ENCODE measurements at regions not wholly inside any gene's neighbourhood (a gene's known extent, or its start where the extent isn't known, plus 50 kb on each side); places are given as distances from the start of the nearest gene placed in this dataset.
A peak's percentile ranks its signal among the peaks of the same experiment; 100 is the strongest.
"Not testable (repeated sequence)": the region's sequence is repeated elsewhere in the genome, so short reads cannot be mapped to it uniquely, and the experiment has no call there.

DNA sequence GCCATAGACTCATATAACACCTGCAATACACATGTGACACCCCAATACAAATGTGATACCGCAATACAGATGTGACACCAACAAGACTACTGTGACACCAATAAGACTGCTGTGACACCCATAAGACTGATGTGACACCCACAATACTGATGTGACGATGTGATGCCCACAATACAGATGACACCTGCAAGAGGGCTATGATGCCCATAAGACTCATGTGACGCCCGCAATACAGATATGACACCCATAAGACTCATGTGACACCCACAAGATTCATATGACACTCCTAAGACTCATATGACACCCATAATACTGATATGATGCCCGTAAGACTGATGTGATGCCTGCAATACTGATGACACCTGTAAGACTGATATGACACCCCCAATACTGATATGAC, 113.0 kb downstream of the MRPL57 start:
- Mint-ChIP-seq H3K27me3 (peaks cover 15 to 18% of the 10 kb centered on the region in 2 donors), H3K4me1 (ENCODE audit: low read depth in 2 of 2) (no peaks in the 10 kb centered on the region), H3K36me3 (peaks cover 5% of the 10 kb centered on the region), H3K9me3 (no peaks in the 10 kb centered on the region), H3K27ac (no peak overlapping the region), H3K4me3 (no peak overlapping the region)
- DNase-seq (ENCODE audit: low spot score) (no peak), ATAC-seq (peak; percentile 50 to 58)

DNA sequence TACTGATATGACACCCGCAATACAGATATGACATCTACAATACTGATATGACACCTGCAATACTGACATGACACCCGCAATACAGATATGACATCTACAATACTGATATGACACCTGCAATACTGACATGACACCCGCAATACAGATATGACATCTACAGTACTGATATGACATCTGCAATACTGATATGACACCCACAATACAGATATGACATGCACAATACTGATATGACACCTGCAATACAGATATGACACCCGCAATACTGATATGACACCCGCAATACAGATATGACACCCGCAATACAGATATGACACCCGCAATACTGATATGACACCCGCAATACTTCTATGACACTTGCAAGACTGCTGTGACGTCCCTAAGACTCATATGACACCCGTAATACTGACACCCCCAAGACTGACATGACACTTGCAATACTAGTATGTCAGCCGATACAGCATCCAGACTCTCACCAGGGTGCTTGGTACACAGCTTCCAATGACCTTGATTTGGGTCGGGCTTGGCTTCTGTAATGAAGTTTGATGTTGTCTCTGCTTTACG, 114.1 kb downstream of the MRPL57 start:
- H3K27me3 Mint-ChIP-seq; H3K9me3 Mint-ChIP-seq; H3K4me3 Mint-ChIP-seq; H3K36me3 Mint-ChIP-seq; DNase-seq (ENCODE audit: low spot score); H3K4me1 Mint-ChIP-seq (ENCODE audit: low read depth in 2 of 2); ATAC-seq: not testable (repeated sequence)
- peak overlapping the region in 1 of 2 donors; percentile 44 for H3K27ac Mint-ChIP-seq

DNA sequence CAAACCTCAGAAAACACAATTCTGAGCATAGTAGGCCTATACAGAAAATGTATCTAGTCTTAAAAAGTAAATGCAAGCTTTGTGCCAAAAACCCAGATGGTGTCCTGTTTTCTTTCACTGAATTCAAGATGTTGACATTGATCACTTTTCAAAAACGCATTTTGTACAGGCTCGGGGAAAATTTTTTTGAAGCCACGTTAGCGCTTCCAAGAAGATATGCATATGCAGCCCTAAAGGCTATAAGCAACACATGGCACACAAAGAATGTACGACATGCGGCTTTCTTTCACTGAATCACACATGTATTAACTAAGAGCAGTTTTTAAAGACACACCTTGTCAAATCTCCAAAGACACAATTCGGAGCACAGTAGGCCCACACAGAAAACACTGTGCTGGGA, 115.4 kb downstream of the MRPL57 start:
- no peaks in the 10 kb centered on the region for H3K9me3 Mint-ChIP-seq
- no peak overlapping the region for H3K4me3 Mint-ChIP-seq
- DNase-seq (ENCODE audit: low spot score) (no peak), ATAC-seq (no peak)
- H3K27ac Mint-ChIP-seq: no peak overlapping the region
- no peaks in the 10 kb centered on the region for H3K4me1 Mint-ChIP-seq (ENCODE audit: low read depth in 2 of 2)
- H3K27me3 Mint-ChIP-seq: peaks cover 0 to 4% of the 10 kb centered on the region in 2 donors
- peaks cover 5% of the 10 kb centered on the region for H3K36me3 Mint-ChIP-seq

DNA sequence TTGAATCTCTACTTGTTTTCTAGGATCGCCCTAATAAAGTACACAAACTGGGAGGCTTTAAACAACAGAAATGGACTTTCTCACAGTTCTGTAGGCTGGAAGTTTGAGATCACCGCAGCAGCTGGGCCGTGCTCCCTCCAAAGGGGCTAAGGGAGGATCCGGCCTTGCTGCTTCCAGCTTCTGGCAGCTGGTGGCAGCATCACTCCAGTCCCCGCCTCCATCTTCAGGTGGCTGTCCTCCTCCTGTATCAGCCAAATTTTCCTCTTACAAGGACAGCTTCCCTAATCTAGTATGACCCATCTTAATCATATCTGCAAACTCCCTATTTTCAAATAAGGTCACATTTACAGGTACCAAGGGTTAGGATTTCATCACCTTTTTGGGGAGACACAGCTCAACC, 120.5 kb downstream of the MRPL57 start:
- H3K36me3 Mint-ChIP-seq, H3K27me3 Mint-ChIP-seq: not testable (repeated sequence)

DNA sequence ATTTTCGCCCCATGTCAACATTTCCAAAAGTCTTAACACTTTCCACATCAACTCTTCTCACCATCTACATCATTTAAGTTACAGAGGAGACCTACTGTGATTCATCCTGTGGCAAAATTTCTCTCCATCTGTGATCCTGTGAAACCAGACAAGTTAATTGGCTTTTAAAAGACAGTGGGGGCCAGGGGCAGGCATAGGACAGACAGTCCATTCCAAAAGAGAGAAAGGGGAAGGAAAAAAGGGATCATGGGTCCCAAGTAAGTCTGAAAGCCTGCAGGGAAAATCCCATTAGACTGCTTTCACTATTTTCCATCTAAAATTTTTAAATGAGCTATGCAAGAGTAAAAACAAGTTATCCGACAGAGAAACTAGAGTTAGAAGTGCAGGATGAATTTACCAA, 121.0 kb downstream of the MRPL57 start:
- Mint-ChIP-seq H3K27me3 (no peaks in the 10 kb centered on the region), H3K4me3 (peak overlapping the region; percentile 84), H3K36me3 (no peaks in the 10 kb centered on the region), H3K27ac (peak overlapping the region; percentile 74), H3K4me1 (ENCODE audit: low read depth in 2 of 2) (peaks cover 19% of the 10 kb centered on the region in 2 donors), H3K9me3 (no peaks in the 10 kb centered on the region)
- ATAC-seq (no peak), DNase-seq (ENCODE audit: low spot score) (no peak)

More for the DNA sequence above, 120.5 kb downstream of the MRPL57 start:
- not testable (repeated sequence) for ATAC-seq; H3K9me3 Mint-ChIP-seq; DNase-seq (ENCODE audit: low spot score)
- peaks cover 19% of the 10 kb centered on the region in 2 donors for H3K4me1 Mint-ChIP-seq (ENCODE audit: low read depth in 2 of 2)
- peak overlapping the region; percentile 84 for H3K4me3 Mint-ChIP-seq
- H3K27ac Mint-ChIP-seq: peak overlapping the region; percentile 74

DNA sequence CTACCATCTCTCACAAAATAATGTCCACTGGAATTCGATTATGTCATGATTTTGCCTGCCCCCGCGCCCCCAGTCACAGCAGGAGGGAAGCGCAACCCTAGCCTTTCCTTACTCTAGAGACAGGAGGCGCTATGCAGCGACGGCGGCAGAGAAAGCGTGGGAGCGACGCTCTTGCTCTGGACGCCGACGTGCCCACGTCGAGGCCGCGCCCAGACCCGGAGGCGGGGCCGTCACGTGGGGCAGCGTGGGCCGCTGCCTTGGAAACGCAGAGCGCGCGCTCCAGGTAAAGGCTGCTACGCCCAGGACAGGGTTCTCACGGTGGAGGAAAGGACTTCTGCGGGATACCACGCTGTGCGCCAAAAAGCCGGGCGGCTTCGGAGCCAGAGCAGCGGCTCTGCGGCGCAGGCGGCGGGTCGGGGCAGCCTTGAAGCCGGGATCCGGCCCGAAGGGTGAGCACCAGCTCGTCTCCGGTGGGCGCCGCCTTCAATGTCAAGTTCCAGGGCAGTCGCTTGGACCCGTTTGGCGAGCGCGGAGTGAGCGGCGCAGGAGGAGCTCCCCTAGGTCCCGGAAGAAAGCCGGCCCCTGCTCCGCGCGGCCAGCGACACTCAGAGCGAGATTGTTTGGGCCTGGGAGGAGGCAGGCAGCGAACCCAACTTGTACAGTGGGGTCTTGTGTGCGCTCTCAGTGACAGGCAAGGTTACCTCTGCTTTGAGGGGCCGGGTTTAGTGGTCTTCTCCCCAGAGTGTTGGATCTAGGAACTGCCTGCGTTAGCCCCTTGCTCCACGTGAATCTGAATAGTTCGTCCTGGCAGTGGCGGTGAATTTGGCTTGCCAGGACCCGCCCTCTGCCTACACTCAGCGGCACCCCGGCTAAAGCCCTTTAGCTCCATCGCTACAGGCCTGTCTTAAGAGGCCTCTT, 121.7 kb downstream of the MRPL57 start:
- H3K9me3 Mint-ChIP-seq: no peaks in the 10 kb centered on the region
- H3K36me3 Mint-ChIP-seq: no peaks in the 10 kb centered on the region
- peak overlapping the region; percentile 74 for H3K27ac Mint-ChIP-seq
- no peaks in the 10 kb centered on the region for H3K27me3 Mint-ChIP-seq
- DNase-seq (ENCODE audit: low spot score) (peak; percentile 91), ATAC-seq (peak; percentile 99)
- peak overlapping the region; percentile 84 for H3K4me3 Mint-ChIP-seq
- peaks cover 19 to 21% of the 10 kb centered on the region in 2 donors for H3K4me1 Mint-ChIP-seq (ENCODE audit: low read depth in 2 of 2)

DNA sequence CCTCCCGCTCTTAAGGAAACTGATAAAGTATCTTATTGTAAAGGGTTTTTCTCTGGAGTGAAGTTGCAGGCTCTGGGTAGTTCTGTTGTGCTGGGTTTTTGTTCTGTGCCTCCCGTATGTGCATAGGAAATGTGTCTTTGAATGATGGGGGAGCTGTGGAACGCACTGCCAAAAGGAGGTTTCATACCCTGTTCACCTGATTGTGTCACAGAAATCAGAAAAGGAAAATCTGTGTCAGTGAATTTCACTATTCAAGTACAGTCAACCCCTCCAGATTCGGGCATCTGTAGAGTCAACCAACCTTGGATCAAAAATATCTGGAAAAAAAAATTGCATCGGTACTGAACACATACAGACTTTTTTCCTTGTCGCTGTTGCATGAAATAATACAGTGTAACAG, 127.8 kb downstream of the MRPL57 start:
- no peak for DNase-seq (ENCODE audit: low spot score)
- Mint-ChIP-seq H3K27ac (no peak overlapping the region), H3K9me3 (no peaks in the 10 kb centered on the region), H3K36me3 (no peaks in the 10 kb centered on the region), H3K4me3 (no peak overlapping the region), H3K27me3 (no peaks in the 10 kb centered on the region), H3K4me1 (ENCODE audit: low read depth in 2 of 2) (peaks cover 2 to 3% of the 10 kb centered on the region in 2 donors)
- no peak for ATAC-seq

DNA sequence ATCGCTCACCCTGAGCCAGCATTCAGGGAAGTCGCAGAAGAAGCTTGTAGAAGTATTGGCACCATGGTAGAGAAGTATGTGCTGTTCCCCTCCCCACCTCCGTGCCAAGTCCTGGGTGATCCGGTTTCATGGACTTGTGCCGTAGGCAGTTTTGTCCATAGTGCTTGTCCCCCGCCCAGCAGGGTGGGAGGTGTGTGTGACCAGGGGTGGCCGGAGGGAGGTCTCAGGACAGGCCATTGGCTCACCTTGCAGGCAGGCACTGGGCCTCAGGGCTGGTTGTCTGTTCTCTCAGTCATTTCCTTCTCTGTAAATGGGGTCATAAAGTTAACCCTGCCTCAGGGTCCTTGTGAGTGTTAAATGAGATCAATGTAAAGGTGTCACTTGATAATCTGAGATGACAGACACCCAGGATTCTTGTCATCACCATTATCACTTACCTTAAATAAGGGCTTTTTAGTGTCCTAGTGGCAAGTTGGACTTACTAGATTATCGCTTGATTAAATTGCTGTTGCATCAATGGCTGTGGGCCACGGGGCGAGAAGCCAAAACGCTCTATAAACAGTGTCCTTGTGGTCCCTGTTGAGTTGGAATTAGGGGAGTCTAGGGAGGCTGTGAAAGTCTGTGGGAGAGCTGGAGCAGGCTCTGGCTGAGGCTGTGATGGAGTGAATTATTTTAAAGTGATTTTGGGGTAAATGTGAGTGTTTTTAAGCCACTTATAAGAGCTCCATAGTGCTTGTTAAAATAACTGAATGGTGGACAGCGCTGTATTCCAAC, 130.0 kb downstream of the MRPL57 start:
- H3K4me1 Mint-ChIP-seq (ENCODE audit: low read depth in 2 of 2); H3K27ac Mint-ChIP-seq; H3K4me3 Mint-ChIP-seq; ATAC-seq; H3K27me3 Mint-ChIP-seq; H3K9me3 Mint-ChIP-seq; DNase-seq (ENCODE audit: low spot score); H3K36me3 Mint-ChIP-seq: not testable (repeated sequence)

DNA sequence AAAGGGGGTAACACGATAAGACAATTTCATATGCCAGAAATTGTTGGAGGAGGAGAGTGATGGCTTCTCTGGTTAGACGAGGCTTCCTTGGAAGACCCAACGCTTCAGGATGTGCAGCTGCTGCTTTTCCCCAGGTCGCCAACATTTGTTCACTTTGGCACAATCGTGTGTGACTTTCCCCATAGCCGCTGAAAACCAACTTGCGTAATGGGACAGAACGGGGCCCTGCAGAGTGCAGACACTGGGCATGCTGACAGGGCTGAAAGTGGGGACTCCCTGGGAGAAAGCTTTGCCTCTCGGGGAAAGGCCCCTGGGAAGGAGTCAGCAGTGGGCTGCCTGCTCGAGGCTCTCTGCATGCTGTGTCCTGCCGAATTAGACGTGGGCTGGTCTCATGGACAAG, 130.7 kb downstream of the MRPL57 start:
- not testable (repeated sequence) for H3K36me3 Mint-ChIP-seq, H3K27ac Mint-ChIP-seq, H3K4me3 Mint-ChIP-seq

DNA sequence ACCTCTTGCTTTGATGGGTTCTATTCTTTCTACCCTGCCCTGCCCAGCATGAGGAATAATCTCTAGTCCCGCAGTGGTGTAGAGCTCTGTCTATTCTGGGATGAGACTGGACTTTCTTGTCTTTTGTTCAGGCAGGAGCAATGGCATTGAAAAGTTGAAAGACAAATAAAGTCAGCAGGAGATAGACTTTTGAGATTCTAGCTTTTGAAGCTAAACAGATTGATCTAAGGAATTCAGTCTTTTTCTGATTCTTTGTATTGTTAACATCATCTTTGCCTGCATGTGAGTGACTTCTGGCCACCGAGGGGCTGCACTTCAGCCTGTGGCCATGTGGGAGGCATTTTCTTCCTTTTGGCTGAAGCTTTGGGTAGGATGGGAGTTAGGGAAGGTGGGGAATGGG, 132.4 kb downstream of the MRPL57 start:
- H3K27ac Mint-ChIP-seq: no peak overlapping the region
- ATAC-seq: no peak
- H3K4me1 Mint-ChIP-seq (ENCODE audit: low read depth in 2 of 2): no peaks in the 10 kb centered on the region
- H3K27me3 Mint-ChIP-seq: no peaks in the 10 kb centered on the region
- H3K9me3 Mint-ChIP-seq: no peaks in the 10 kb centered on the region
- no peaks in the 10 kb centered on the region for H3K36me3 Mint-ChIP-seq
- DNase-seq (ENCODE audit: low spot score): no peak
- no peak overlapping the region for H3K4me3 Mint-ChIP-seq

More for the DNA sequence above, 130.7 kb downstream of the MRPL57 start:
- H3K4me1 Mint-ChIP-seq (ENCODE audit: low read depth in 2 of 2); DNase-seq (ENCODE audit: low spot score); ATAC-seq; H3K9me3 Mint-ChIP-seq; H3K27me3 Mint-ChIP-seq: not testable (repeated sequence)

DNA sequence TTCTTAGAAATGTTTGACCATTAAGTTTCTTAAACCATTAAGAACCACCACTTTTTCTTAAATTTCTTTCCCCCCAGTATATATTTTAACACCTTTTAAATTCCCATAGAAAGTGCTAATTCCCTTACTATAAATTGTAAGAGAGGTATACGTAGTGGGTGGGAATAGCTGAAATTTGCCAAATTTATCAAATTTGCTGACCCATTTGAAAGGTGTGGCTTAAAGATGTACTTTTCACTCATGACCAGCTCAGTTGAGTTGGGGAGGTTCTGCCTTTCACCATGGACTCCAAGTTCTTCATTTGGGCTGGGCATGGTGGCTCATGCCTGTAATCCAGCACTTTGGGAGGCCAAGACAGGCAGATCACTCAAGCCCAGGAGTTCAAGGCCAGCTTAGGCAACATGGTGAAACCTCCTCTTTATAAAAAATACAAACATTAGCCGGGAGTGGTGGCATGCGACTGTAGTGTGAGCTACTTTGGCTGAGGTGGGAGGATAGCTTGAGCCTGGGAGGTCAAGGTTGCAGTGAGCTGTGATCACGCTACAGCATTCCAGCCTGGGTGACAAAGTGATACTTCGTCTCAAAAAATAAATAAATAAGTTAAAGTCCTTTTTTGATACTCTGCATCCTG, 133.2 kb downstream of the MRPL57 start:
- Mint-ChIP-seq H3K27ac (no peak overlapping the region), H3K36me3 (no peaks in the 10 kb centered on the region), H3K27me3 (no peaks in the 10 kb centered on the region), H3K4me3 (no peak overlapping the region), H3K4me1 (ENCODE audit: low read depth in 2 of 2) (no peaks in the 10 kb centered on the region), H3K9me3 (no peaks in the 10 kb centered on the region)
- DNase-seq (ENCODE audit: low spot score) (no peak), ATAC-seq (no peak)

DNA sequence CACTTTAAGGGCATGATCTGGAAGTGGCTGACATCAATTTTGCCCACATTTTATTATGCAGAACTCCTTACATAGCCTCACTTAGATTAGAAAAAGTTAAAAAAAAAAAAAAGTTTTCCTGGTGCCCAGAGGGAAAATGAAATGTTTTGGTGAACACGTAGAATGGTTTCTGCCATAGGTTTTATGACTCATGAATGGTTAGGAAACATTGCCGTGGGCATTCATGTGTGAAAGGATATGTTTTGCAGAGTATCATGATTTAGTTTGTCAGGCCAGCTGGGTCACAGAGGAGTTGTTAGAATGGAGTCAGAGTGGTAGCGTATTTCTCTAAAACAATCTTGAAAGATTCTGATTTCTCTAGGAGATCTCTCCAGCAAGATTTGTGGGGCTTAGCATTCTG, 133.8 kb downstream of the MRPL57 start:
- Mint-ChIP-seq H3K27ac (no peak overlapping the region), H3K9me3 (no peaks in the 10 kb centered on the region), H3K4me3 (no peak overlapping the region), H3K4me1 (ENCODE audit: low read depth in 2 of 2) (no peaks in the 10 kb centered on the region), H3K27me3 (no peaks in the 10 kb centered on the region), H3K36me3 (no peaks in the 10 kb centered on the region)
- DNase-seq (ENCODE audit: low spot score) (no peak), ATAC-seq (no peak)

DNA sequence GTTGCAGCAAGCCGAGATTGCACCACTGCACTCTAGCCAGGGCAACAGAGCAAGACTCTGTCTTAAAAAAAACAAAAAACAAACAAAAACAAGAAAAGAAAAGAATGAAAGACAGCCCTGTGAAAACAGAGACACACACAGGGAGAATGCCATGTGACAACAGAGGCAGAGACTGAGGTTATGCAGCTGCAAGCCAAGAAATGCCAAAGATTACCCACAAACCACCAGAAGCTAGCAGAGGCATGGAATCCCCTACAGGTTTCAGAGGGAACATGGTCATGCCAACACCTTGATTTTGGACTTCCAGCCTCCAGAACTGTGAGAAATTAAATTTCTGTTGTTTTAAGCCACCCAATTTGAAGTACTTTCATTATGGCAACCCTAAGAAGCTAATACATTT, 138.5 kb downstream of the MRPL57 start:
- H3K4me1 Mint-ChIP-seq (ENCODE audit: low read depth in 2 of 2); H3K9me3 Mint-ChIP-seq; H3K36me3 Mint-ChIP-seq; ATAC-seq; H3K27ac Mint-ChIP-seq; H3K27me3 Mint-ChIP-seq; DNase-seq (ENCODE audit: low spot score); H3K4me3 Mint-ChIP-seq: not testable (repeated sequence)

Measured in natural killer cell treated with Interleukin-12 subunit alpha and Interleukin-12 subunit beta and Interleukin-15 and Interleukin-18, amount 100 ng/mL, for 72 hours (primary cell).